RPMI7951 (cell line): ENCODE measurements at regions not wholly inside any gene's neighbourhood (a gene's known extent, or its start where the extent isn't known, plus 50 kb on each side); places are given as distances from the start of the nearest gene placed in this dataset.

ENCODE experiments used
- DNase-seq: peaks from one replicate; pipeline ENCODE4 v3.0.0-alpha.2; 2012; ENCODE audit warnings: low read depth

DNA sequence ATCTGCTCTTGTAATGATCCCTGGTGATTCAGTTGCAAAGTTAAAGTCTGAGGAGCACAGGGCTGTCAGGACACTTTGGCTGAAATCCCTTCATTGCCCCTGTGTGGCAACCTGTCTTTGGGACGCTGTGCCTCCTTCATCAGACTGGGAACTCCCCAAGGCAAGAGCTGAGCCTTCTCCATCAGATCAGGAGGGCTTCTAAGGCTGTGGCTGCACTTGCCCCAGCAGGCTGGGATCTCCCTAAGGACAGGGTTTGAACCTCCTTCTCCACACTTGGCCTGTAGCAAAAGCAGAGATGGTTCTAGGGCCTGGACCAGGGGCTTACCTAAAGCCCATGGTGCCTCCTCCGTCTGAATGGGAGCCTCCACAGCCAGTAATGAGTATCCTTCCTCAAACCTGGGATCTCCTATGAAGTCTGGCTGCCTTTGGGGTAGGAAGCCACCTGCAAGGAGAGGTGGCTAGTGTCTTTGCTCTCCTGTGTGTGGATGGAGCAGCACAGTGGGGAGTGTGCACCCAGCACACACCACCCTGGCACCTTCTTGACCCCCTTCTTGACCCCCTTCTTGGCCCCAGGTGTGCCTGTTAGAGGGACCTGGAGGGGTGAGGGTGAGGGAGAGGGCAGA is 79.0 kb upstream of the NKD1 start:
- DNase-seq, result no peak

DNA sequence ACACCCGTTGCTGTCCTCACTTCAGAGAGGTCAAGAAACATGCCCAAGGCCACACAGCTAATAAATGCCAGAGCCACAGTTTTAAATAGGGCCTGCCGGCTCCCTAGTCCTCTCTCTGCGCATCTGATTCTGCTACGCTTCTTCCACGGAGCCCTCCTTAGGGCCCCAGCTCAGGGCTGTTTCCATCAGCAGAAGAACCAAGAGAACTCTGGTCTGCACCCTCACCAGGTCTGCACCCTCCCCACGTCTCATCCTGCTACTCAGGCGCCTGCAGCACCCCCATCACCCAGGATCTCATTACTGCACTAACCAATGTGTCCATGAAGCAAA is 79.5 kb upstream of the NKD1 start:
- DNase-seq, result no peak

DNA sequence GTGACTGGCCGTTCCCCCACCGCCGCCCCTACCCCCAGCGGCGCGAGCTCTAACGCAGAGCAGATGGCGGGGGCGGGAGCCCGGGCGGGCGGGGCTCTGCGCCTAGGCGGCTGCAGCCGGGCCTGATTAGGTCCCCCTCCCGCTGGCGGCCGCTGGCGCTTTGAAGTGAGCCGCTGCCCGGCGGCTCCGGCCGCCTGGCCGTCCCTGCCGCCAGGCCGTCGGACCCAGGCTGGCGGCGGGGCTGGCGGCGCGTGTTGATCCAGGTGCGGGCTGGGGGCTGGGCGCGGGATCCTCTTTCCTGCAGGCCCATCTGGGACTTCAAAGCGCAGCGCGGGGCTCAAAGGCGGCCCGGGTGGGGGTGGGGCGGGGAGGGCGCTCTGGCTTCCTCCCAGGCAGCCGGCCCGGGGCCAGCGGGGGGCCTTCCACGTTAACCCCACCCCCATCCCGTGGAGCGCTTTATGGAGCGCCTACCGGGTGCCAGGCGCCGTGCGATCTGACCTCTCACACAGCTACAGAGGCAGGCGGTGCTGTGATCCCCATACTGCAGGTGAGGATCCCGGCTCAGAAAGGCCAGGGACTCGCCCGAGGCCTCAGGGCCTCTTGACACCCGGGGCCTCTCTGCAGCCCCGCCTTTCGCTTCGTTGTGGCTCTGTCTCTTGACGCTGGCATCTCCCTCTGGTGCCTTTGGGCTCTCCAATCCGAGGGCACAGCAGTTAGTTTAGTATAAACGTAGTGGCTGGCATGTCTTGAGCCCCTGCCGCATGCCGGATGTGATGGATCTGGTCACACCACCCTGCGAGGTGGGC is 80.0 kb upstream of the NKD1 start:
- DNase-seq, result peak; percentile 77

DNA sequence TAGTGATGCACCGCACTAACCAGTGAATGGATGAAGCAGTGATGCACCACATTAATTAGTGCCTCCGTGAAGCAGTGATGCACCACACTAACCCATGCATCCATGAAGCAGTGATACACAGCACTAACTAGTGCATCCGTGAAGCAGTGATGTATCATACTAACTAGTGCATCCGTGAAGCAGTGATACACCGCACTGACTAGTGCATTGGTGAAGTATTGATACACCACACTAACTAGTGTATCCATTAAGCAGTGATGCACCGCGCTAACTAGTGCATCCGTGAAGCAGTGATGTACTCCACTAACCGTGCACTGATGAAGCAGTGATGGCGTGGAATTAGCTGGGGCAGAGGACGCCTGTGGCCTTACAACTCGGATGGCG is 80.6 kb upstream of the NKD1 start:
- DNase-seq, result no peak

DNA sequence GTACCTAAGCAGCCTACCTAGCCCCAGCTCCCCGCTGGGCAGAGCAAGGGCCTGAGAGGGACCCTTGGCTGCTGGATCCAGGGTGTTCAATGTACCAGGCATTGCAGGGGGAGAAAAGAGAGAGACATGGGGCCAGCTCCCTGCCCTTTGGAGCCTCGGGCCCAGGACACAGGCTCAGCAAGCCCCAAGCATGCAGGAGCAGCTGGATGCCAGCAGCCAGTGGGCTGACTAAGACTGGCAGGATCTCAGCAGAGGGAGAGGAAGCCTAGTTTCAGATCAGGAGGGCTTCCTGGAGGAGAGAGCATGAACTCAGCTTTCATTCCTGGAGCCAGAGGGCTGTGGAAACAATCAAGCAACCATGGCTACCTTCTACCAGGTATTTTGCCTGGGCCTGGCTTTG is 82.0 kb upstream of the NKD1 start:
- no peak for DNase-seq

DNA sequence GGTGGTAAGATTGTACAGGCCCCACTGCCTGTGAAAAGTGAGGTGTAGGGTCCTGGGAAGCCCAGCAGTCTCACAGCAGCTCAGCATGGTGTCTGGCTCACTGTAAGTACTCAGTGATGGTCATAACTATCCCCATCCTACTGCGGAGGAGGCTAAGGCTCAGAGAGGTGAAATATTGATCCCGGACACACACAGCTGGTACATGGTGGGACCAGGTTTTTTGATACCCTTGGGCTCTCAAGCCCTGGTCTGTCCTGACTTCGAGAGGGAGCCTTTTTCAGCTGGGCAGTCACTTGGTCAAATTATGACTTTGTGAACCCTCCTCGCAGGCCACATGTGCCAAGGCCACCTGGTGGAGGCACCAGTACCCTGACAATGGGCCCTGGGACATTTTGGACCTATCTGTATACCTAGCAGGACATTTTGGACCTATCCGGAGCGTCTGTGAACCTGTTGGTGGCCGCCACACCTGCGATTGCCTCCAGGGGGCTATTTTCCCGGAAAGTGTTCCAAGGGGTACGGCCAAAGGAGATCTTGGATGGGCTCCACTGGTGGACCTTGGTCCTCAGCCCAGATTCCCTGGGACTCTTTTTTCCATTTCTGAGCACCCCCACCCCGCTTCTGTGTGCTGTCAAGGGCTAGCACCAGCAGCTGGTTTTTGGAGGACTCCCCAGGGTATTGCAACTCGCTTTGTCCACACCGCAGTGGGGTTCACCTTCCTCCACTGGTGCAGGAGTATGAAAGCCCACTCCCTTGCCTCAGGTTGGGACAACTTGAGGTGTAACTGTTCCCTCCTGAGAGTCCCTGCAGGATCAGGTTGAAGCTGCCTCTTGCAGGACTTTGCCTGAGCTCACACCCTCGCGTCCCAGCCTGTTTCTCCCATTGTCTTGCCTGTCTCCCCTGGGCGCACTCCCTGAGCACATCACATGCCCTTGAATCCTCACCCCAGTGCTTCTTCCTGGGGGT is 83.6 kb upstream of the NKD1 start:
- no peak for DNase-seq

DNA sequence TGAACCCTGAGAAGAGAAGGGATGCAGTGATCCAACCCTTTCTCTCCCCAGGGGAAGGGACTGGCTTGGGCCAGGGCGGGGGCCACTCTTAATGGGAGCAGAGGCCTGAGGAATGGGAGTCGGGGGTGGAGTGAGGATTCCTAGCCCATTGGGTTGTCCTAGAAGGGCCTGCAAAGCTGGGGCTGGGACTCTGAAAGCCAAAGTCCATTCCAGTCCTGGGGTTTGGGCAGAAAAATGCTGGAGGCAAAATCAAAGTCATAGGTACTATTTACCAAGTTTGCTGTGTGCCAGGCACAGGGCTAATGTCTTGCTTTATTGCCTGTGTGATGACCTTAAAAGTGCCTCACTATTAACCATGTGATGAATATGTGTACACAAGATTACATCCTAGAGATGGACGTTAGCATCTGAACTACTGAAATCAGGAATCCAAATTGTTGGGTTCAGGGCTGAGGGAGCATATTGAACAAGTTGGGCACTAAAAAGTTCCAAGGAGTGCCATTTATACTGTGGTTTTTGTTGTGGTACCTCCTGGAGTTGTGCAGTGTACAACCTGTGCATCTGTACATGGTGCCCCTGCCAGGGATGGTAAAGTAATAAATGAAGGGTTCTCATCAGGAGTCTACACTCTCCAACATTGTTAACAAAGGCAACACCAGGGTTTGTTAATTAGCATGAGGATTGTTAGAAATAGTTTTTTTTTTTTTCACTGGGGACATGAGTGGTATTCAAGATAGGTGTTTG is 84.4 kb upstream of the NKD1 start:
- DNase-seq, result no peak

DNA sequence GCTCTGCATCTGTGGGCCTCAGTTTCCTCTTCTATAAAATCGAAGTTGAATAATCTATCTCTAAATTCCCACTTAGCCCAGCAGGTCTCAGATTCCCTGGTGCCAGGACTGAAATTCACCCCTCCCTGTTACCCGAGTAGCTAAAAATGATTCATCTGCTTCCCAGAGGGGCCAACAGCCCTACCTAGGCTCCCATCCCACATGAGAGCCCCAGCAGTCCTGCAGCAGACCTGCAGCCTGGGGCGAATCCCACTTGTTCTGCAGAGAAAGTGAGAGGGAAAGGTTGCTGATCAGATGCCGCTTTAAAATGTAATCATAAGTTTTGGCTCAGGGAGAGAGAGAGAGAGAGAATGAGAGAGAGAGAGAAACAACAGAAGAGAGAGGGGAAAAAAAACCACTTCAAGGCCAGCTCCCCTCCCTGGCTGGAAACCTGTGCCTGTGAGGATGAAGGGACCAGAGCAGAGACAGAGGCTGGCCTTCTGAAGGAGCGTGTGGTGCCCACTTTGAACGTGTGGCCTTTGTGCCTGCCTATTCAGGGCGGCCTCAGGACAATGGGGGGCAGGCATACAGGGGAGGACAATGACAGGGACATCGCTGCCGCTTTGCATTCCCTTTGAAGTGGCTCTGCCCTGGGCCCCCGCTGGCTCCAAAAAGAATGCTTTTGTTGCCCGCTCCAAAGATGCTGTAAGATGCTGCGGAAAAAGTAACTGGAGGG is 85.2 kb upstream of the NKD1 start:
- no peak for DNase-seq

DNA sequence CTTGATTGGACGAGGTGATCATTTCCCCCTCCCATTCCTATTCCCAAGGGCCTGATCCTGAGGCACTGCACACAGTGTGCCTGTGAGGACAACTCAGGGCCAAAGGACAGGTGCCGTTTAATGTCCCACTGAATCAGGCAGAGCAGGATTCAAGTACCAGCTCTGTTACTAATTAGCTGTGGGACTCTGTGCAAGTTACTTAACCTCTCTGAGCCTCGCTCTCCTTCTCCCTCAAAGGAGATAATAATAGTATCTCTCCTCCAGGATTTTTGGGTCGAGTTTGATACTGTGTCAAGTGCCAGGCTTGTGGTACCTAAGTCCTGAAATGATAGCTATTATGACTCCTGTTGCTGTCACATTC is 86.8 kb upstream of the NKD1 start:
- no peak for DNase-seq

DNA sequence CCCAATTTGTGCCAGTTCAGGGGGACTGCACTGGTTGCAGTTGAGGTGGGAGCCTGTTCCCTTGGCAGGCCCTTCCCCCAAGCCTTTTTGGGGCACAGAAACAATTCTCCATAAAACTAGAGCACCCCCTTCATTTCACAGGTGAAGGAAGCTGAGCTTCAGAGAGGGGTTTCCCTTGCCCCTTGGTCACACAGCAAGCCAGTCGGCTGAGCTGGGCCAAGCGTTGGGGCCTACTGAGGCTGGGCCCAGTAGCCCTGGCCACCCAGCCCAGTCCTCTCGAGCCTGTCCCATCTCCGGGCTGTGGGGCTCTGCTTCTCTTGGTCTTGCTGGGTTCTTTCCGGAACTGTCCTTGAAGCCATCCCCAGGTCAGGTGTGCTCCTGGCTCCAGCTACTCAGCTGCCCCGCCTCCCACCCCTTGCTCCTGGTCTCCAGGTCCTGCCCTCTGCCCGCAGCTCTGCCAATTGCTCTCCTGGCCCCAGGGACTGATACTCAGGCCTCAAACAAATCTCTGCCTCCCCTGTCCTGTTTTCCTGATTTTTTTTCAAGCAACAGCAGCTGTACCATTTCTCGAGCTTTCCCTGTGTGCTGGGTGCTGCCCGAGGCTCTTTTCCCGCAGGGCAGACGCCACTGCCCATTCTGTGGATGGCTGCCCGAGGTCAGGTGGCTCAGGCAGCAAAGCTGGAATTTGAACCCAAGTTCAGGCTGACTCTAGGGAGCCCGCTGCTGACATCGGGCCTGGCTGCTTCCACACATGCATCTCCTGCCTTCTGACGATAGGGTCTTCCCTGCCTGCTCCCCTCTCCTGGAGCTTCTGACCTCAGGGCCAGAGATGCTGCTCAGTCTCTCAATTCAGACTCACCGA is 87.4 kb upstream of the NKD1 start:
- DNase-seq, result no peak

DNA sequence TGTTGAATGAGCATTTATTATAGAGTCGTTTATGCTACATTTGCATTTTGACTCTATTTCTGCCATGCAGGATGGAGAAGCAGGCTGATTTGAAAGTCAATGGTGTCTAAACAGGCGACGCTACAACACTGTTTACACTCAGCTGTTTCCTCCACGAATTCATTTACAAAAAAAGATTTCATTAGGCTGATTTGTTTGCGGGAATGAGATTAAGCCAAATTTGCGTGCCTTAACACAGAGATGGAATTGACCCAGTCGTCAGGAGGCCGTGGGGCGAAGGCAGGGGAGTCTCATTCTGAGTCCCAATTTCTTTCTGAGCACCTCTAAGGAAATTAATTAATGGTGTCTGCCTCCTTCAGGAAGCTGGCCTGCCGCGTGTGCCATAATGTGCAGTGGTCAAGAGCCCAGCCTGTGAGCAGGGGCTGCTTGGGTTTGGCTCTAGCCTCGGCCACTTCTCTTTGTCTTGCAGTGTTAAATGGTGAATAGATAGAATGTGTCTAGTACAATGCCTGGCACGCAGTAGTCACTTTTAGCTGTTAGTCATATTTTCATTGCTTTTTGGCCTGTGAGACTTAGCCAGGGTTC is 88.6 kb upstream of the NKD1 start:
- no peak for DNase-seq

DNA sequence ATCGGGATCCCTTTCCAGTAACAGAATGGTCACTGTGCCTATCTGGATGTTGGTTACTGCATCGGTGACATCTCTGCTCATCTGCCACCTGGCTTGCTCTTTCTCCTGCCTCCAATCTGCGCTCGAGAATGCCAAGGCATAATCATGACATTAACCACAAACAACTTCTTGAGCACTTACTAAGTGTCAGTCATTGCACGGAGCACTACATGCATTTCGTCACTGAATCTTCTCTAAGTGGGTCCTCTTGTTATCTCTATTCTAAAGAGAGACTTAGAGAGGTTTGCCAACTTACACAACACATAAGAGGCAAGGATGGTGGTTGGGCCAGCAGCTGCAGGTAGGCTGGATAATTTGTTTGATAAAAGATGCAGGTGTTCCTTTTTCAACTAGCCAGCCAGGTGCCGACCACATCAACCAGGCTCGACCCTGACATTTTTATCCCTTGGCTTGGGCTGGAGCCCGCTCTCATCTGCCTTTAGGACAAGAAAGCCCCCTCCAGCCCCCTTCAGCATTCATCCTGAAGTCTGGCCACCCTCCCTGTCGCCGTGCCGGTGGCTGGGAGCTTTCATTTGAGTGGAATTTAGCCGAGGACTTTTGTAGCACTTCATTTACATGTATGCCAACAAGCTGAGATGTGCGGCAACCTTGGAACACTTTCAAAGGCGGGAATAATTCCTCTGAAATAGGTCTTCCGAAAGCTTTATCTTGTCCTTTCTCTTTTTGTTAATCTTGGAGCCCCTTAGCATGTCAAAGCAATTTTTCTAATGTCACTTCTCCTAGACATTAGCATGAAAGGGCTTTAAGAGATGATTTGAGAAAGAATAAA is 89.3 kb upstream of the NKD1 start:
- DNase-seq, result no peak

DNA sequence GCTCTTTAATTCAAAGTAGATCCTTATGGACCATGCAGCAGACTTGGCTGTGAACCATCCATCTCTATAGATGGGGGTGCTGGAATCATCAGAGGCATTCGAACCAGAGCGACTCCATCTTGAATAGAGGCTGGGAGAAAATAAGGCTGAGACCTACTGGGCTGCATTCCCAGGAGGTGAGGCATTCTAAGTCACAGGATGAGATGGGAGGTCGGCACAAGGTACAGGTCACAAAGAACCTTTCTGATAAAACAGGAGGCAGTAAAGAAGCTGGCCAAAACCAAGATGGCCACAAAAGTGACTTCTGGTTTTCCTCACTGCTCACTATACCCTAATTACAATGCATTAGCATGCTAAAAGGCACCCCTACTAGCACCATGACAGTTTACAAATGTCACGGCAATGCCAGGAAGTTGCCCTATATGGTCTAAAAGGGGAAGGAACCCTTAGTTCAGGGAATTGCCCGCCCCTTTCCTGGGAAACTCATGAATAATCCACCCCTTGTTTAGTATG is 89.2 kb upstream of the BRD7 start:
- DNase-seq, result no peak

DNA sequence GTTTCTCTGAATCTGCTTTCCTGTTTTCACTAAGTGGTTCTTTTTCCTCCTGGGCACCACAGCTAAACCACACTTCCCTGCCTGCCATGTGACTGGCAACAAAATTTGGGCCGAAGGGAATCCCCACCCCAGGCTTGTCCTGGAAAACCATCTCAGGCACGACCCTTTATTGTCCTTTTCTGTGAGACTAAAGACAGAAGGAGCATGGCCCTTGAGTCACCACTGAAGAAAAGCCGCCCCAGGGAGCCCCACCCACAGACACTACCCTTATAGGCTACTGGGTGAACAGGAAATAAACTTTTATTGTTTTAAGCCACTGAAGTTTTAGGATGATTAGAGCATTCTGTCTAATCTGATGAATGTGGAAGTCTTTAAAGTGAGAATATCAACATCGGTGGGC is 88.6 kb upstream of the BRD7 start:
- DNase-seq, result peak; percentile 70

DNA sequence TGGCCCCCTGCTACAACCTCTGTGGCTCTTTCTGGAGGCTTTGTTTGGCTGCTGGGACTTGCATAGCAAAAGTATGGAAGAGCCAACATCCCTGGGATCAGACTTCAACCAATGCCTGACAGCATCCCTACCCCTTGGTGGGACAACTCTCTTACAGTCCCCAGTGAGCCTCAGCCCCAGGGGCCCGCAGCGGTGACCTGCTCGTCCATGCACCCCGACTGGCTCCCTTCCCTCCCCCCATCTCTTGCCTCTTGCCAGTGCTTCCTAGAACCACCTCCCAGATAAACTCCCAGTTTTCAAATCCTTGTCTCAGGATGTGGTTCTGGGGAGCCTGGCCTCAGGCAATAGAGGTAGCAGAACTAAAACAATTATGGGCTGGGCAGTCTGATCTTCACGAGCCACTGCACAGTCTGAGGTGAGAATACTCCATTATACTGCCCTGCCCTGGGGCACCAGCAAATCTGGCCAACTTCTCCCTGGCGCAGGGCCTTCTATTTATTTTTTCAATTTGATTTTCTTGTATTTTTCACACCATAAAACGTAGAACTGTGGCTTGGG is 86.6 kb upstream of the BRD7 start:
- DNase-seq, result peak; percentile 62

DNA sequence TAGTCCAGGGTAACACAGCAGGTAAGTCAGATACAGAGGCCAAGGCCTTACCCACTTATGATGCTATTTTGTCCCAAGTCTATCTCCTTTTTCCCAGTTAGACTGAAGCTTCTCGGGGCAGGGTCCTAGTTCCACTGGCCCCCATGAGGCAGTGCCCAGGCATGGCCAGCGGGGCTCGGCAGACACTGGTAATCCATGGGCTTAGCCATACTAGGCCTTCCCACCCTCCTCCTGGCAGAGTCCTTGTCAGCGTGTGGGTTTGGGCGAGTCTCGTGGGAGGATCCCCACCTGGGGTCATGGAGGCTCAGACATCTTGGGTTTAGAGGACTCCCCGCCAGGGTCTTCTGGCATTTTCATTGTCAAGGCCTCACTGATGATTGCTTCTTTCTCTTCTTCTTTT is 84.7 kb upstream of the BRD7 start:
- DNase-seq, result no peak

DNA sequence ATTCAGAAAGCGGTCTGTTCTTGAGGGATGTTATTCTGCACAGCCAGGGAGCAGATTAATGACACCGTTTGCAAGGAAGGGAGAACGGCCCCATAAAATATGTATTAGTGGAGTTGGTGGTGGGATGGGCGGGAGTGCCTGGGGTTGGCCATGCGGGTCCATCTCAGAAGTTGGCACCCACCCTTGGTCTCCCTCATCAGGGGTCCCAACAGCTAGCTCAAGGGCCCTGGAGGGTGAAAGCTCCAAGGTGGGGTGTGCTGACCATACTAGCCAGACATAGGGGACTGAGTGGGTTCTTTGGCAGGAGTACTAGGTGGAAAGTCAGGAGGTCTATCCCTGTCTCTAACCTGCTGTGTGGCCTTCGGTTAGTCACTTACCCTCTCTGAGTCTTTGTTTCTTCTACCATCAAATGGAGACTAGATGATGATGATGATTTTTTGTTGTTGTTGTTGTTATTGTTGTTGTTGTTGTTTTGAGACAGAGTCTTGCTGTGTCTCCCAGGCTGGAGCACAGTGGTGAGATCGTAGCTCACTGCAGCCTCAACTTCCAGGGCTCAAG is 83.2 kb upstream of the BRD7 start:
- DNase-seq, result no peak

DNA sequence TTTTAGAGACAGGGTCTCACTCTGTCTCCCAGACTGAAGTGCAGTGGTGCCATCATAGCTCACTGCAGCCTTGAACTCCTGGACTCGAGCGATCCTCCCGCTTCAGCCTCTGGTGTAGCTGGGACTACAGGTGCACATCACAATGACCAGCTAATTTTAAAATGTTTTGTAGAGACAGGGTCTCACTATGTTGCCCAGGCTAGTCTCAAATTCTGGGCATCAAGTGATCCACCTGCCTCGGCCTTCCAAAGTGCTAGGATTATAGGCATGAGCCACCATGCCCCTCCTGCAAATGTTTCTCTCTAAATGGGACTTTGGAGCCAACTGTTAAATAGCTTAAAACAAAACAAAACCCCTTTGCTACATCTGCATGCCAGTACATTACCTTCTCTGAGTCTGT is 82.2 kb upstream of the BRD7 start:
- DNase-seq, result no peak
